ENCODE measurements at regions not wholly inside any gene's neighbourhood (a gene's known extent, or its start where the extent isn't known, plus 50 kb on each side); places are given as distances from the start of the nearest gene placed in this dataset.

GRCh38 chr2:128879161-128879560, 560.5 kb upstream of the HS6ST1 start:
- no peak for DNase-seq (ENCODE audit: low read depth)

DNA sequence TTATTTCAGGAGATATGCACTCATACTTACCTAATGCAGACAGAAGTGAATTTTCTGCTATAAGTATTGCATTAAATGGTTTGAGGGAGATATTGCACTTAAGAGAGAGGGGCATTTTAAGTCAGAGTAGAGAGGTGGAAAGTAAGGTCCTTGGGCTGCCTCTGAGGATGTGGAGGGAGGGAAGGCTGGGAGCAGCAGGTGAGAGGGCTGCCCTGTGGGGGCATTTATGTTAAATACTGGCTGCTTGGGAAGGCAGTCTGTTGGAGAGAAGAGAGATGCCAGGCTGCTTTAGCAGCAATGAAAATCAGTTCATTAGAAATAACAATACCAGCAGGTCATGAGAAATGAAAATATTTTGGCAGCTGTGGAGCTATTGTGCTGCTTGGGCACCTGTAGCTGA, 576.2 kb upstream of the HS6ST1 start:
- no peak for DNase-seq (ENCODE audit: low read depth)

DNA sequence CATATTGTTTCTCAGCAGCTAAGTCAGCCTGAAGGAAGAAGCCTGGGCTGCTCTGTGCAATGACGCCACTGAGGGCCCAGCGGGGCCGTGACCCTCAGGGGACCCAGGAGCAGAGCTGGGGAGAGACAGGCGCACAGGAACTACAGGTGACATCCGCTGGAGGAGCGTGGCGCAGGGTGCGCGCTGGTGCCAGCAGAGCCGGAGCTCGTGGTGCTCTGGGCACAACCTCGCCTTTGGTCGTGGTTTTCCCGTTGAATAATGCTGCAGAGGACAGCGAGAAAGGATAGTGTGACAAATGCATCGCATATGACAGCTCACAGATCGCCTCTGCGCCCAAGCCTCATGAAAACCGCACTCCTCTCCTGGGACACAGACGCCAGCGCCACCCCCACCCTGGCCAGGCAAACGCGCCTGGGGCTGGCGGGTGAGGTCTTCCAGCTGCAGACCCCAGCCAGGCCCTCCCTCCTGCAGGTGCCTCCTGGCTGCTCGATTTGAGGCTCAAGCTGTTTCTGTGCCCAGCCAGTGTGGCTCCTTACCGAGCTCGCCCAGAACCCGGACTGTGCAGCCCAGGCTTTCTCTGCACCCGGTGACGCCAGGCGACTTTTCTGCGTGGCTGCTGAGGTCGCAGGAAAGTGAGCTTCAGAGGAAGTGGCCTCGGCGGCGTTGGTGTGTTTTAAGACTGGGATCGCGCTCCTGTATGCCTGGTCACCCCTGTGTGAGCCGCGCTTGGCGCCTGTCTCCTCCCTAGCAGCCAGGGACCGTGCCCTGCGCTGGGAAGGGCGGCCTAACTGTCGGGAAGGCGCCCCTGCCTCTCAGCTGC, 583.1 kb upstream of the HS6ST1 start:
- no peak for DNase-seq (ENCODE audit: low read depth)

GRCh38 chr2:128903637-128904036, 585.0 kb upstream of the HS6ST1 start:
- no peak for DNase-seq (ENCODE audit: low read depth)

GRCh38 chr2:128911276-128911675, 592.6 kb upstream of the HS6ST1 start:
- no peak for DNase-seq (ENCODE audit: low read depth)

- no peak for DNase-seq (ENCODE audit: low read depth)
These were observed 595.7 kb upstream of the HS6ST1 start for GRCh38 chr2:128914320-128914719.

- DNase-seq (ENCODE audit: low read depth) = no peak
These were observed 603.1 kb upstream of the HS6ST1 start for GRCh38 chr2:128921751-128922150.

DNA sequence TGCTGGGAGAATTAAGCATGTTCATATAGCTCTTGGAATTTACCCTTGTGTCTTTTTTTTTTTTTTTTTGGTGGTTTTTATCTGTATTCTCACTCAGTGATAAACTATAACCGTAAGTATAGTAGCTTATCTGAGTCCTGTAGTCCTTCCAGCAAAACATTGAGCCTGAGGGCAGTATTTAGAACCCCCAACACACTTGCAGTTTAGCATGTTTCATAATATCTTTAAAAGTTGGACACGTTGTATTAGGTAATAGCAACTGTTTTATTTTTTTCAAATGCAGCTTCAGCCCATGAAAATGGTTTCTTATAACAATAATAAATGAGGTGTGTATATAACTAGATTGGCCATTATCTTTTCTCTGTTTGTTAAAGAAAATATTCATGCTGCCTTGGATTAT, 603.5 kb upstream of the HS6ST1 start:
- DNase-seq (ENCODE audit: low read depth) = no peak

DNA sequence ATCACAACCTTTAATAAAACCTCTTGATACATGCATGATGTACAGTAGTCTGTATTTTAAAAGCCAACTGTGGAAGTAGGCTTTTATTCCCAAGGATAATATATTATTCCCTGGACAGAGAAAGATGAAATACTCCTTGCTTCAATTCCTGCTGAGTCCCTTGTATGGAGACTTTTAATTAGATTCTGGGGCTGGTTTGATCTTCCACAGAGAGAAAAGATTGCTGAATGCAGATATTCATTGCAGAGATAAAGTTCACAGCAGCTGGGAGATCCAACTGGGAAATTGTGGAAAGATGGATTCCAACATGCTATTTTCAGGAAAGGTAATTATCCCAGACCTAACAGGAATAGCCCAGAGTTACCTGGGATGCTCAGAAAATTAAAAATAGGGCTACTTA, 607.0 kb upstream of the HS6ST1 start:
- no peak for DNase-seq (ENCODE audit: low read depth)

- DNase-seq (ENCODE audit: low read depth) = no peak
These were observed 611.4 kb upstream of the HS6ST1 start for GRCh38 chr2:128930101-128930500.

DNA sequence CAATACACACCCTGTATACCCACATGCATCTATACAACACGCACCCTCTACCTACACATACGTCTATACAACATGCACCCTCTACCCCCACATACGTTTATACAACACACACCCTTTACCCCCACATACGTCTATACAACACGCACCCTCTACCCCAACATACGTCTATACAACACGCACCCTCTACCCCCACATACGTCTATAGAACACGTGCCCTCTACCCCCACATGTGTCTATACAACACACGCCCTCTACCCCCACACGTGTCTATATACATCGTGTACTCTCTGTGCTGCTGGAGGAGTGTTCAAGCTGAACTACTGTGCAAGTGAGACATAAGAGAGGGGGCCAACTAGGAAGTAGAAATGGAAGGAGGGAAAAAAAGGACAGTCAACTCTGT, 621.7 kb upstream of the HS6ST1 start:
- DNase-seq (ENCODE audit: low read depth) = no peak

- DNase-seq (ENCODE audit: low read depth) = no peak
These were observed 623.1 kb upstream of the HS6ST1 start for GRCh38 chr2:128941751-128942150.

DNA sequence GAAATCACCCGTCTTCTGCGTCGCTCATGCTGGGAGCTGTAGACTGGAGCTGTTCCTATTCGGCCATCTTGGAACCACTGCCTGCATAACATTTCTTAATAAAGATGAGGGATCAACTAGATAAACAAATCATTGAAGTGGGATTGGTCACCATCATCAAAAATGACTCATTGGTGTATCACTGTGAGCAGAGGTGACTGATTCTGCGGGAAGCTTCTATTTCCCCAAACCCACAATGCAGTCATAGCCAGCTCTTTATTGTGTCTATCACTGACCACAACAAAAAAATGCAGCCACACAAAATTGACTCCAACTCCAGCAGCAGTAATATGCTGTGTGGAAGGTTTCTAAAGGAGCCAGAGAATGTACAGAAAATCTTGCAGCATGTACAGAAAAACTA, 630.7 kb upstream of the HS6ST1 start:
- no peak for DNase-seq (ENCODE audit: low read depth)

DNA sequence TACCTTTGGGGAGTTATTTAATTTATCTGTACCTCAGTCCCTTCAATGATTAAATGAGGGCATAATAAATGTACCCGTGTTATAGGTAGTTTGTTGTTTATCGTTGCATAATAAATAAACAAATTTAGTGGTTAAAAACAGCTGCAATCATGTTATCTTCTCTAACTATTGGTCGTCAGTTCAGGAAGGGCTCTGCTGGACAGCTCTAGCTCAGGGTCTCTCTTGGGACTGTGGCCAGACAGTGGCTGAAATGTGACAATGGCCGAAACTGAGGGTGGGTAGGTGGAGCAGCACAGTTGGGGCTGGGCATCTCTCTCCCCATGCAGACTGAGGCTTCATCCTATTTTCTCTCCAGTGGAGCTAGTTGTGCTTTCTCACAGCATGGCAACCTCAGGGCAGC, 632.1 kb upstream of the HS6ST1 start:
- no peak for DNase-seq (ENCODE audit: low read depth)

- DNase-seq (ENCODE audit: low read depth) = no peak
These were observed 639.6 kb upstream of the HS6ST1 start for GRCh38 chr2:128958241-128958640.

DNA sequence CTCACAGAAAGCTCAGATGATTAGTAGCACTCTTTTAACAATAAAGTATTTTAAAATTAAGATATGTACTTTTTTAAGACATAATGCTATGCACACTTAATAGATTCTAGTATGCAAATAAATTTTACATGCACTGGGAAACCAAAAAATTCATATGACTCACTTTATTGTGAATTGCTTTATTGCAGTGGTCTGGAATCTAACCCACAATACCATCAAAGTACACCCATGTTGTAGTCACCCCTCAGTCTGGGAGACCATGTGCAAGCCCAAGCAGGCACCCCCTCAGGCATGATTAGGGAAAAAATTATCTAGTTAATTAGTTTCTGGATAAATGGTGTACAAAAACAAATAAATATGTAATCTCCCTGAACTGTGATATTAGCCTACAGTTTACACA, 649.0 kb upstream of the HS6ST1 start:
- no peak for DNase-seq (ENCODE audit: low read depth)

- no peak for DNase-seq (ENCODE audit: low read depth)
These were observed 650.7 kb upstream of the HS6ST1 start for GRCh38 chr2:128969374-128969773.

- DNase-seq (ENCODE audit: low read depth) = no peak
These were observed 651.9 kb upstream of the HS6ST1 start for GRCh38 chr2:128970332-128971116.

GRCh38 chr2:128973566-128973965, 654.9 kb upstream of the HS6ST1 start:
- DNase-seq (ENCODE audit: low read depth) = no peak

DNA sequence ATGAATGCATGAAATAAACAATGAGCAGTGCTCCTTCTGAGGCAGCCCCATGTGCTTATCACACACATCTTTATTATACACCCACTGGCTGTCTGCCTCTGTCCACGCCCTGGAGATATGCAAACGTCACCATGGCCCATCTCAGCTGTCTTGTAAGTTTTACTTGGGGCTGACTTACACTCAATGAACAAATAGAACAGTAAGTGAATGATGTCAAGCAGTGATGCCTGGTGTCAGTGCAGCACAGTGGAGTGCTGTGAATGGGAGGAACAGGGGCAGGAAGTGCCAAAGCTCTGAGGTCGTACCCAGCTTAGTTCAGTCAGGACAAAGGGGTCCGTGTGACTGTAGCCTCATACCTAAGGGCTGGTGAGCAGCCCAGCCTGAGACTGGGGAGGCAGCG, 659.5 kb upstream of the HS6ST1 start:
- DNase-seq (ENCODE audit: low read depth) = no peak

DNA sequence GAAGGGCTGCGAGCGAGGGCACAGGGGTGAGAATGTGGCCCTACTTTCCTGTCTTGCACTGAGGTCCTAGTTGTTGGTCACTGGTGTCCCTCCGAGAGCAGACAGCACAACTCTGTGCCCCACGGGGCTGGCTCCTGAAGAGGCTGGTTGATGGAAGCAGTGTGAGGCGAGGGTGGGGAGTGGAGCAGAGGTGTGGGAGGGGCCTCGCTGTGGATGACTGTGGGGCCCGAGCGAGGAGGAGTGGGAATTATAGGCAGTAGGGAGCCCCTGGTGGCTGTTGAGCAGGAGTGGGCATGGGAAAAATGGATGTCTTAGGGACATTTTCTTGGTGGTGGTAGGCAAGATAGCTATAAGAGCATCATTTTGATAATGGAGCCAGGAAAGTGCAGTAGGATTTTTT, 660.5 kb upstream of the HS6ST1 start:
- no peak for DNase-seq (ENCODE audit: low read depth)

DNA sequence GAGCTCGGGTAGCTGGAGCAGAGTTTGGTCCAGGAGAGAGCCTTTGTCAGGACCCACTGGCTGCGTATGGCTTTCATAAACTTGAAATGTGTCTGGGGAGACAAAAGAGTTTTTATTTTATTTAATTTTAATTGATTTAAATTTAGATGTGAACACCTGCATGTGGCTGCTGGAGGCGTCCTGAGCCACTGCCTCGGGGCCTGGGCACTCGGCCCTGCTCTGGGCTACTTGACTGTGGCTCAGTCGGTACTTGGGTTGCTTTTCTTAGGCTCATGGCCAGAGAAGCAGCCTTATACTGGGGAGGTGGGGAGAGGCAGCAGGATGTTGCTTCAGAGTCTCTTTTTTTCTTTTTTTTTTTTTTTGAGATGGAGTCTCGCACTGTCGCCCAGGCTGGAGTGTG, 661.8 kb upstream of the HS6ST1 start:
- DNase-seq (ENCODE audit: low read depth) = no peak

DNA sequence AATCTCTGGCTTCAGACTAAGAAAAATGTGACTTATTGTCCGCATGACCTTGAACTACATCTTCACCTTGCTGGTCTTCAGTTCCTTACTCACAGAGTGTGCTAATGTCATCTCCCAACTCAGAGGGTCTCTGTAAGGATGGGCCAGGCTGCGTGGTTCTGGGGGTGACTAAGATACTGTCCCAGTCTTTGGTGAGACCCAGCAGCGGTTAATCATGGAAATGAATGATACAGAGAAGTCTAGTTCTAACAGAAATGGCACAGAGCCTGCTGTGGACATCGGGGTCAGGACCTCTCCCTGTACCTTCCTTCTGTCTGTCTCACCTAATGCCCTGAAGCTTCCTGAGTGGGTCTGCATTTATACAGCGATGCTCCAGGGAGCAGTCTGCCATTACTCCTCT, 662.7 kb upstream of the HS6ST1 start:
- DNase-seq (ENCODE audit: low read depth) = no peak

DNA sequence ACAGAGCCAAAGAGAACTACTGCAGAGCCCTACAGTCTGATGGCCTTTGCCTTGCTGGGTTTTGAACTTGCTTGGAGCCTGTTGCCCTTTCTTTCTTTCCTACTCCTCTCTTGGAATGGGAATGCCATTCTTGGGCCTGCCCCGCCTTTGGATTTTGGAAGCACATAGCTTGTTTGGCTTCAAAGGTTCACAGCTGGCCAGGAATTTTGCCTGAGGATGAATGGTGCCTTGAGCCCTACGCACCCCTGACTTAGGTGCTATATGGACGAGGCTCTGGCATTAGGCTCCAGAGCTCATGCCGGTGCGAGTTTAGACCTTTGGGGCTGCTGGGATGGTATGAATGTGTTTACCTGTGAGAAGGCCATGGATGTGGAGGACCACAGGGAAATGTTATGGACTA, 663.3 kb upstream of the HS6ST1 start:
- DNase-seq (ENCODE audit: low read depth) = no peak
